HEK293 (cell line): ENCODE measurements at regions not wholly inside any gene's neighbourhood (a gene's known extent, or its start where the extent isn't known, plus 50 kb on each side); places are given as distances from the start of the nearest gene placed in this dataset.

Experiments
- CTCF ChIA-PET: fragments of 350-600 bp; formaldehyde crosslinking; extraction: SDS; loops from one replicate; lab custom pipeline; 2021; ENCODE audit warnings: antibody characterized with exemption; lab: Yijun Ruan, JAX
- POLR2A ChIA-PET: fragments of 300-600 bp; formaldehyde crosslinking; extraction: SDS; loops from one replicate; lab custom pipeline; 2020; ENCODE audit warnings: antibody characterized with exemption, inconsistent platforms; lab: Yijun Ruan, JAX
- H3K27ac ChIP-seq: fragments of 200-500 bp; sonication (Bioruptor generic); 2 replicates; pipeline ENCODE4 v1.5.1; 2014; ENCODE audit warnings: low read depth, low read length, control low read depth, inconsistent platforms; ENCODE audit errors: extremely low read depth
- H3K36me3 ChIP-seq, 2 experiments: fragments of 200-500 bp in 1 of 2; sonication (Bioruptor generic) in 1 of 2; 1 replicate in 1 of 2; 2 replicates in 1 of 2; pipeline ENCODE4 v1.5.1; 2014 to 2017; ENCODE audit warnings: inconsistent platforms in 2 of 2, low read length in 2 of 2; ENCODE audit not compliant: control insufficient read depth in 2 of 2, insufficient read depth in 1 of 2
- H3K4me1 ChIP-seq: fragments of 200-500 bp; sonication (Bioruptor generic); 2 replicates; pipeline ENCODE4 v1.5.1; 2014; ENCODE audit warnings: mild to moderate bottlenecking, low read length, inconsistent platforms; ENCODE audit not compliant: control insufficient read depth, insufficient read depth
- H3K4me3 ChIP-seq: 2 replicates; pipeline ENCODE4 v1.5.1; 2011; ENCODE audit warnings: low read depth, mild to moderate bottlenecking, control low read depth, low read length, moderate library complexity
- H3K9me3 ChIP-seq: fragments of 200-500 bp; sonication (Bioruptor generic); 2 replicates; pipeline ENCODE4 v1.5.1; 2014; ENCODE audit warnings: low read depth, low read length, inconsistent platforms; ENCODE audit not compliant: control insufficient read depth, insufficient read depth
- BCL11B ChIP-seq: fragments of 450-650 bp; formaldehyde crosslinking; IDR thresholded peaks from 2 replicates; pipeline ENCODE4 v1.5.1; 2016; ENCODE audit warnings: low read depth, missing biosample characterization, missing genetic modification characterization
- HOXA7 ChIP-seq: sonication (generic); formaldehyde crosslinking; IDR thresholded peaks from 2 replicates; pipeline ENCODE4 v1.8.1; 2022; ENCODE audit warnings: missing genetic modification reagents, borderline replicate concordance
- MEIS1 ChIP-seq: sonication (generic); formaldehyde crosslinking; IDR thresholded peaks from 2 replicates; pipeline ENCODE4 v1.8.1; 2022; ENCODE audit warnings: missing genetic modification reagents, mild to moderate bottlenecking, borderline replicate concordance
- MYNN ChIP-seq: fragments of 450-650 bp; formaldehyde crosslinking; IDR thresholded peaks from 2 replicates; pipeline ENCODE4 v1.5.1; 2016; ENCODE audit warnings: missing biosample characterization, missing genetic modification characterization, borderline replicate concordance
- OVOL3 ChIP-seq: fragments of 450-650 bp; formaldehyde crosslinking; IDR thresholded peaks from 2 replicates; pipeline ENCODE4 v1.5.1; 2016; ENCODE audit warnings: missing biosample characterization, missing genetic modification characterization
- PRDM1 ChIP-seq: fragments of 450-650 bp; formaldehyde crosslinking; IDR thresholded peaks from 2 replicates; pipeline ENCODE4; 2016; ENCODE audit warnings: missing biosample characterization, missing genetic modification characterization
- PRDM2 ChIP-seq: fragments of 450-650 bp; formaldehyde crosslinking; IDR thresholded peaks from 2 replicates; pipeline ENCODE4 v1.5.1; 2016; ENCODE audit warnings: missing biosample characterization, missing genetic modification characterization, borderline replicate concordance
- SP3 ChIP-seq: fragments of 450-650 bp; formaldehyde crosslinking; IDR thresholded peaks from 2 replicates; pipeline ENCODE4 v1.5.1; 2016; ENCODE audit warnings: missing biosample characterization, missing genetic modification characterization
- ZBTB17 ChIP-seq: fragments of 450-650 bp; formaldehyde crosslinking; IDR thresholded peaks from 2 replicates; pipeline ENCODE4 v1.5.1; 2016; ENCODE audit warnings: missing biosample characterization, missing genetic modification characterization
- ZEB2 ChIP-seq: fragments of 450-650 bp; formaldehyde crosslinking; IDR thresholded peaks from 2 replicates; pipeline ENCODE4 v1.5.1; 2016; ENCODE audit warnings: missing biosample characterization, missing genetic modification characterization
- ZNF138 ChIP-seq: fragments of 450-650 bp; formaldehyde crosslinking; IDR thresholded peaks from 2 replicates; pipeline ENCODE4 v1.5.1; 2016; ENCODE audit warnings: missing biosample characterization, missing genetic modification characterization, borderline replicate concordance
- ZNF223 ChIP-seq: fragments of 450-650 bp; formaldehyde crosslinking; IDR thresholded peaks from 2 replicates; pipeline ENCODE4 v1.5.1; 2016; ENCODE audit warnings: missing biosample characterization, missing genetic modification characterization
- ZNF341 ChIP-seq: fragments of 450-650 bp; formaldehyde crosslinking; IDR thresholded peaks from 2 replicates; pipeline ENCODE4; 2016; ENCODE audit warnings: low read depth, missing biosample characterization, missing genetic modification characterization
- ZNF510 ChIP-seq: fragments of 450-650 bp; formaldehyde crosslinking; IDR thresholded peaks from 2 replicates; pipeline ENCODE4 v1.5.1; 2018; ENCODE audit warnings: mild to moderate bottlenecking, missing genetic modification characterization, missing biosample characterization; ENCODE audit not compliant: insufficient replicate concordance
- ZNF529 ChIP-seq: fragments of 450-650 bp; formaldehyde crosslinking; IDR thresholded peaks from 2 replicates; pipeline ENCODE4 v1.5.1; 2017; ENCODE audit warnings: missing genetic modification characterization, missing biosample characterization; ENCODE audit not compliant: insufficient replicate concordance
- ZNF560 ChIP-seq: fragments of 450-650 bp; formaldehyde crosslinking; IDR thresholded peaks from 2 replicates; pipeline ENCODE4 v1.5.1; 2017; ENCODE audit warnings: missing biosample characterization, missing genetic modification characterization, borderline replicate concordance
- ZNF664 ChIP-seq: fragments of 450-650 bp; formaldehyde crosslinking; IDR thresholded peaks from 2 replicates; pipeline ENCODE4 v1.5.1; 2016; ENCODE audit warnings: missing biosample characterization, missing genetic modification characterization
- ZNF768 ChIP-seq: fragments of 450-650 bp; formaldehyde crosslinking; IDR thresholded peaks from 2 replicates; pipeline ENCODE4 v1.5.1; 2018; ENCODE audit warnings: missing biosample characterization, mild to moderate bottlenecking, missing genetic modification characterization
- ZSCAN16 ChIP-seq: fragments of 450-650 bp; formaldehyde crosslinking; IDR thresholded peaks from 2 replicates; pipeline ENCODE4 v1.5.1; 2016; ENCODE audit warnings: missing biosample characterization, missing genetic modification characterization
- ZSCAN5A ChIP-seq: fragments of 450-650 bp; formaldehyde crosslinking; IDR thresholded peaks from 2 replicates; pipeline ENCODE4 v1.5.1; 2016; ENCODE audit warnings: missing biosample characterization, missing genetic modification characterization
- TF ChIP-seq, protein P1 (sequence below): fragments of 450-650 bp; formaldehyde crosslinking; IDR thresholded peaks from 2 replicates; pipeline ENCODE4 v1.5.0; 2017; ENCODE audit warnings: missing biosample characterization, missing genetic modification characterization, borderline replicate concordance
- TF ChIP-seq, protein P2 (sequence below): fragments of 450-650 bp; formaldehyde crosslinking; IDR thresholded peaks from 2 replicates; pipeline ENCODE4 v1.5.1; 2017; ENCODE audit warnings: missing biosample characterization, missing genetic modification characterization
- TF ChIP-seq, protein P3 (sequence below): fragments of 450-650 bp; formaldehyde crosslinking; IDR thresholded peaks from 2 replicates; pipeline ENCODE4 v1.5.1; 2017; ENCODE audit warnings: missing biosample characterization, missing genetic modification characterization

GRCh38 chr6:95795927-95796326 lies 218.6 kb downstream of the MANEA start:
- ChIA-PET CTCF (no interaction called here), POLR2A (no interaction called here)
- Histone ChIP-seq H3K36me3 (no peaks in the 10 kb centered on the region), H3K4me3 (no peak overlapping the region), H3K9me3 (no peaks in the 10 kb centered on the region), H3K4me1 (no peaks in the 10 kb centered on the region), H3K27ac (no peak overlapping the region)
- TF ChIP-seq ZNF768: no peak
- TF ChIP-seq ZBTB17 (tag by site-specific recombination): no peak
- no peak for TF ChIP-seq PRDM1 (tag by site-specific recombination)
- no peak for TF ChIP-seq ZEB2 (tag by site-specific recombination)
- TF ChIP-seq ZNF560 (tag by site-specific recombination): no peak
- TF ChIP-seq, protein P1, sequence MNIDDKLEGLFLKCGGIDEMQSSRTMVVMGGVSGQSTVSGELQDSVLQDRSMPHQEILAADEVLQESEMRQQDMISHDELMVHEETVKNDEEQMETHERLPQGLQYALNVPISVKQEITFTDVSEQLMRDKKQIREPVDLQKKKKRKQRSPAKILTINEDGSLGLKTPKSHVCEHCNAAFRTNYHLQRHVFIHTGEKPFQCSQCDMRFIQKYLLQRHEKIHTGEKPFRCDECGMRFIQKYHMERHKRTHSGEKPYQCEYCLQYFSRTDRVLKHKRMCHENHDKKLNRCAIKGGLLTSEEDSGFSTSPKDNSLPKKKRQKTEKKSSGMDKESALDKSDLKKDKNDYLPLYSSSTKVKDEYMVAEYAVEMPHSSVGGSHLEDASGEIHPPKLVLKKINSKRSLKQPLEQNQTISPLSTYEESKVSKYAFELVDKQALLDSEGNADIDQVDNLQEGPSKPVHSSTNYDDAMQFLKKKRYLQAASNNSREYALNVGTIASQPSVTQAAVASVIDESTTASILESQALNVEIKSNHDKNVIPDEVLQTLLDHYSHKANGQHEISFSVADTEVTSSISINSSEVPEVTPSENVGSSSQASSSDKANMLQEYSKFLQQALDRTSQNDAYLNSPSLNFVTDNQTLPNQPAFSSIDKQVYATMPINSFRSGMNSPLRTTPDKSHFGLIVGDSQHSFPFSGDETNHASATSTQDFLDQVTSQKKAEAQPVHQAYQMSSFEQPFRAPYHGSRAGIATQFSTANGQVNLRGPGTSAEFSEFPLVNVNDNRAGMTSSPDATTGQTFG (tag by site-specific recombination): no peak
- no peak for TF ChIP-seq BCL11B (tag by site-specific recombination)
- TF ChIP-seq, protein P2, sequence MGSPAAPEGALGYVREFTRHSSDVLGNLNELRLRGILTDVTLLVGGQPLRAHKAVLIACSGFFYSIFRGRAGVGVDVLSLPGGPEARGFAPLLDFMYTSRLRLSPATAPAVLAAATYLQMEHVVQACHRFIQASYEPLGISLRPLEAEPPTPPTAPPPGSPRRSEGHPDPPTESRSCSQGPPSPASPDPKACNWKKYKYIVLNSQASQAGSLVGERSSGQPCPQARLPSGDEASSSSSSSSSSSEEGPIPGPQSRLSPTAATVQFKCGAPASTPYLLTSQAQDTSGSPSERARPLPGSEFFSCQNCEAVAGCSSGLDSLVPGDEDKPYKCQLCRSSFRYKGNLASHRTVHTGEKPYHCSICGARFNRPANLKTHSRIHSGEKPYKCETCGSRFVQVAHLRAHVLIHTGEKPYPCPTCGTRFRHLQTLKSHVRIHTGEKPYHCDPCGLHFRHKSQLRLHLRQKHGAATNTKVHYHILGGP (tag by site-specific recombination): no peak
- no peak for TF ChIP-seq MYNN (tag by site-specific recombination)
- TF ChIP-seq MEIS1 (CRISPR knock-in tag): no peak
- no peak for TF ChIP-seq ZNF138
- no peak for TF ChIP-seq ZNF341
- TF ChIP-seq, protein P3, sequence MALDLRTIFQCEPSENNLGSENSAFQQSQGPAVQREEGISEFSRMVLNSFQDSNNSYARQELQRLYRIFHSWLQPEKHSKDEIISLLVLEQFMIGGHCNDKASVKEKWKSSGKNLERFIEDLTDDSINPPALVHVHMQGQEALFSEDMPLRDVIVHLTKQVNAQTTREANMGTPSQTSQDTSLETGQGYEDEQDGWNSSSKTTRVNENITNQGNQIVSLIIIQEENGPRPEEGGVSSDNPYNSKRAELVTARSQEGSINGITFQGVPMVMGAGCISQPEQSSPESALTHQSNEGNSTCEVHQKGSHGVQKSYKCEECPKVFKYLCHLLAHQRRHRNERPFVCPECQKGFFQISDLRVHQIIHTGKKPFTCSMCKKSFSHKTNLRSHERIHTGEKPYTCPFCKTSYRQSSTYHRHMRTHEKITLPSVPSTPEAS (tag by site-specific recombination): no peak
- no peak for TF ChIP-seq SP3 (tag by site-specific recombination)

DNA sequence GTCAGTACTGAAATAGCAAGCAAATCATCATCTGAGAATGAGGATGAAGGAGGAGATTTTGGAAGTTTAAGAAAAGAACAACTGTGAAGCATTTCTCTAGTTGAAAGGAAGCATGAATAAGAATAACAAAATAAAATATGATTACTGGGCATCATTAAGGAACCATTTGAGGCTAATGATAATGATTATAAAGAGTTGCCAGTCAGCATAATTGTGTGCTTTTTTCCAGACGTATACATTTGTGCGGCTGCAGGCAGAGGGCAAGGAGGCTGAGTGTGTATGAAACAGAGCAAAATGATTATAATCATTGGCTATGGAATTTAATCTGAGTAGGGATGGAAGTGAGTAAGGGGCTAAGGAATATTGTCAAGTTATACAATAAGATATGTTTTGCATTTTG lies 218.7 kb upstream of the FUT9 start:
- Histone ChIP-seq H3K9me3 (no peaks in the 10 kb centered on the region), H3K36me3 (no peaks in the 10 kb centered on the region), H3K27ac (no peak overlapping the region), H3K4me1 (no peaks in the 10 kb centered on the region), H3K4me3 (no peak overlapping the region)
- CTCF ChIA-PET: interaction anchor here (0.5 to 0.6 kb wide), 2 partner anchors 45 to 1877 kb away, joined by 3 read pairs; no protein-coding TSS in a partner anchor
- POLR2A ChIA-PET: no interaction called here
- no peak for TF ChIP-seq HOXA7 (CRISPR knock-in tag)
- TF ChIP-seq ZSCAN16: no peak
- TF ChIP-seq ZNF664: no peak
- TF ChIP-seq ZNF768: no peak
- TF ChIP-seq ZSCAN5A (tag by site-specific recombination): no peak
- no peak for TF ChIP-seq PRDM2 (tag by site-specific recombination)
- no peak for TF ChIP-seq ZNF529 (tag by site-specific recombination)
- TF ChIP-seq ZNF510 (tag by site-specific recombination): no peak
- no peak for TF ChIP-seq OVOL3 (tag by site-specific recombination)
- no peak for TF ChIP-seq ZNF223 (tag by site-specific recombination)
